ENCODE measurements at regions not wholly inside any gene's neighbourhood (a gene's known extent, or its start where the extent isn't known, plus 50 kb on each side); places are given as distances from the start of the nearest gene placed in this dataset.
"Not testable (repeated sequence)": the region's sequence is repeated elsewhere in the genome, so short reads cannot be mapped to it uniquely, and the experiment has no call there.

GRCh38 chr2:234406085-234406484 lies 90.8 kb downstream of the ARL4C start:
- no peak for DNase-seq (ENCODE audit: low read depth)

GRCh38 chr2:234405462-234405861 lies 91.4 kb downstream of the ARL4C start:
- no peak for DNase-seq (ENCODE audit: low read depth)

GRCh38 chr2:234404957-234405356 lies 91.9 kb downstream of the ARL4C start:
- no peak for DNase-seq (ENCODE audit: low read depth)

- DNase-seq (ENCODE audit: low read depth) = no peak
These were observed 93.1 kb downstream of the ARL4C start for GRCh38 chr2:234403751-234404150.

- no peak for DNase-seq (ENCODE audit: low read depth)
These were observed 93.8 kb downstream of the ARL4C start for GRCh38 chr2:234403074-234403473.

GRCh38 chr2:234401426-234401825 lies 95.5 kb downstream of the ARL4C start:
- no peak for DNase-seq (ENCODE audit: low read depth)

GRCh38 chr2:234399451-234400246 lies 97.2 kb downstream of the ARL4C start:
- DNase-seq (ENCODE audit: low read depth) = no peak

- no peak for DNase-seq (ENCODE audit: low read depth)
These were observed 98.3 kb downstream of the ARL4C start for GRCh38 chr2:234398531-234398930.

GRCh38 chr2:234395891-234396420 lies 100.9 kb downstream of the ARL4C start:
- no peak for DNase-seq (ENCODE audit: low read depth)

- DNase-seq (ENCODE audit: low read depth) = no peak
These were observed 102.4 kb downstream of the ARL4C start for GRCh38 chr2:234394450-234394849.

- no peak for DNase-seq (ENCODE audit: low read depth)
These were observed 103.5 kb downstream of the ARL4C start for GRCh38 chr2:234393354-234393753.

GRCh38 chr2:234392041-234392615 lies 104.8 kb downstream of the ARL4C start:
- DNase-seq (ENCODE audit: low read depth) = no peak

- no peak for DNase-seq (ENCODE audit: low read depth)
These were observed 105.3 kb downstream of the ARL4C start for GRCh38 chr2:234391625-234392024.

GRCh38 chr2:234389661-234390060 lies 107.2 kb downstream of the ARL4C start:
- DNase-seq (ENCODE audit: low read depth) = not testable (repeated sequence)

- no peak for DNase-seq (ENCODE audit: low read depth)
These were observed 108.3 kb downstream of the ARL4C start for GRCh38 chr2:234388591-234388990.

- no peak for DNase-seq (ENCODE audit: low read depth)
These were observed 109.9 kb downstream of the ARL4C start for GRCh38 chr2:234386971-234387370.

- no peak for DNase-seq (ENCODE audit: low read depth)
These were observed 114.8 kb downstream of the ARL4C start for GRCh38 chr2:234382131-234382530.

- not testable (repeated sequence) for DNase-seq (ENCODE audit: low read depth)
These were observed 117.9 kb downstream of the ARL4C start for GRCh38 chr2:234378958-234379357.

- DNase-seq (ENCODE audit: low read depth) = no peak
These were observed 118.4 kb downstream of the ARL4C start for GRCh38 chr2:234378440-234378839.

GRCh38 chr2:234377761-234378391 lies 119.0 kb downstream of the ARL4C start:
- no peak for DNase-seq (ENCODE audit: low read depth)

GRCh38 chr2:234376229-234376628 lies 120.7 kb downstream of the ARL4C start:
- DNase-seq (ENCODE audit: low read depth) = no peak

- no peak for DNase-seq (ENCODE audit: low read depth)
These were observed 121.6 kb downstream of the ARL4C start for GRCh38 chr2:234375176-234375880.
